Astrocyte (in vitro differentiated cells and primary cell): ENCODE measurements at regions not wholly inside any gene's neighbourhood (a gene's known extent, or its start where the extent isn't known, plus 50 kb on each side); places are given as distances from the start of the nearest gene placed in this dataset.
"Not testable (repeated sequence)": the region's sequence is repeated elsewhere in the genome, so short reads cannot be mapped to it uniquely, and the experiment has no call there.

ENCODE experiments used
- CTCF ChIP-seq: IDR thresholded peaks from 2 replicates; pipeline ENCODE4 v1.5.1; 2011; ENCODE audit warnings: low read depth, mild to moderate bottlenecking, inconsistent platforms, low read length, moderate library complexity; ENCODE audit not compliant: insufficient read depth
- EZH2 ChIP-seq: IDR thresholded peaks from 2 replicates; pipeline ENCODE4 v1.6.1; 2012; ENCODE audit warnings: mild to moderate bottlenecking, low read length, inconsistent platforms; ENCODE audit not compliant: insufficient read depth

GRCh38 chr17:22548873-22549272 is 856.5 kb downstream of the KCNJ18 start:
- TF ChIP-seq EZH2, CTCF: not testable (repeated sequence)
